ENCODE measurements at regions not wholly inside any gene's neighbourhood (a gene's known extent, or its start where the extent isn't known, plus 50 kb on each side); places are given as distances from the start of the nearest gene placed in this dataset.

- no peak overlapping the region for H3K4me3 ChIP-seq (ENCODE audit: low read length)
- no peaks in the 10 kb centered on the region for H3K36me3 ChIP-seq (ENCODE audit: insufficient read depth, low read depth, low read length)
Measured at GRCh38 chr20:57797401-57797800, 87.6 kb upstream of the PMEPA1 start.

DNA sequence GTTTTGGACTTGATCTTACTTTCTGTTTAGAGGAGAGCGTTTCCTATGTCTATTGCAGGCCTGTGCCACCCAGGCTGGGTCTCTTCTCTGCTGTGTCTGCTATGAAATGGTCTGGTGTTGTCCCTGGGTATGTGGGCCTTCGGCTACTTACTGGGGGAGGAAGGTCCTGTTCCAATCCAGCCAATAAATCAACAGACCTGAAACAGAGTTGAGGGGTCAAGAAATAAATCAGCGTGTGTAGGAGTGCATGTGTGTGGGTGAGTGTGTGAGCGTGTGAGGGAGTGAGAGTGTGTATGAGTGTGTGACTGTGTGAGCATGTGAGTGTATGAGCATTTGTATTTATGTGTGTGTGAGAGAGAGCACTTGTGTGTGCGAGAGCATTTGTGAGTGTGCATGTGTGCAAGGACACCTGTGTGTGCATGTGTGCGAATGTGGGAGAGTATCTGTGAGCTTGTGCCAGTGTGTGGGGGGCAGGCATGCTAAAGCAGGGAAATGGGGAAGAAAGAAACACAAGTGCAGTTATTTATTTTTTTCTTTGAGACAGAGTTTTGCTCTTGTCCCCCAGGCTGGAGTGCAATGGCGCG, 86.3 kb upstream of the PMEPA1 start:
- H3K27me3 ChIP-seq (ENCODE audit: insufficient read depth, low read length) = no peaks in the 10 kb centered on the region
- no peak overlapping the region for H3K4me3 ChIP-seq (ENCODE audit: low read length)
- H3K9ac ChIP-seq (ENCODE audit: low read depth, low read length) = no peak overlapping the region
- H3K36me3 ChIP-seq (ENCODE audit: insufficient read depth, low read depth, low read length) = no peaks in the 10 kb centered on the region
- no peak overlapping the region for H3K27ac ChIP-seq (ENCODE audit: low read length)
- H3K9me3 ChIP-seq (ENCODE audit: insufficient read depth, low read depth, low read length) = no peaks in the 10 kb centered on the region
- H3K4me1 ChIP-seq (ENCODE audit: insufficient read depth, low read length) = no peaks in the 10 kb centered on the region

More at GRCh38 chr20:57797401-57797800, 87.6 kb upstream of the PMEPA1 start:
- Histone ChIP-seq H3K27me3 (ENCODE audit: insufficient read depth, low read length) (no peaks in the 10 kb centered on the region), H3K27ac (ENCODE audit: low read length) (no peak overlapping the region), H3K9ac (ENCODE audit: low read depth, low read length) (no peak overlapping the region), H3K4me1 (ENCODE audit: insufficient read depth, low read length) (no peaks in the 10 kb centered on the region), H3K9me3 (ENCODE audit: insufficient read depth, low read depth, low read length) (no peaks in the 10 kb centered on the region)

- Histone ChIP-seq H3K9ac (ENCODE audit: low read depth, low read length) (no peak overlapping the region), H3K4me3 (ENCODE audit: low read length) (no peak overlapping the region), H3K9me3 (ENCODE audit: insufficient read depth, low read depth, low read length) (no peaks in the 10 kb centered on the region), H3K4me1 (ENCODE audit: insufficient read depth, low read length) (no peaks in the 10 kb centered on the region), H3K36me3 (ENCODE audit: insufficient read depth, low read depth, low read length) (no peaks in the 10 kb centered on the region), H3K27ac (ENCODE audit: low read length) (no peak overlapping the region), H3K27me3 (ENCODE audit: insufficient read depth, low read length) (no peaks in the 10 kb centered on the region)
Measured at GRCh38 chr20:57795342-57795697, 85.5 kb upstream of the PMEPA1 start.

- Histone ChIP-seq H3K9ac (ENCODE audit: low read depth, low read length) (no peak overlapping the region), H3K4me3 (ENCODE audit: low read length) (no peak overlapping the region), H3K27me3 (ENCODE audit: insufficient read depth, low read length) (no peaks in the 10 kb centered on the region), H3K36me3 (ENCODE audit: insufficient read depth, low read depth, low read length) (no peaks in the 10 kb centered on the region), H3K4me1 (ENCODE audit: insufficient read depth, low read length) (no peaks in the 10 kb centered on the region), H3K27ac (ENCODE audit: low read length) (no peak overlapping the region), H3K9me3 (ENCODE audit: insufficient read depth, low read depth, low read length) (no peaks in the 10 kb centered on the region)
Measured at GRCh38 chr20:57794600-57795341, 85.0 kb upstream of the PMEPA1 start.

DNA sequence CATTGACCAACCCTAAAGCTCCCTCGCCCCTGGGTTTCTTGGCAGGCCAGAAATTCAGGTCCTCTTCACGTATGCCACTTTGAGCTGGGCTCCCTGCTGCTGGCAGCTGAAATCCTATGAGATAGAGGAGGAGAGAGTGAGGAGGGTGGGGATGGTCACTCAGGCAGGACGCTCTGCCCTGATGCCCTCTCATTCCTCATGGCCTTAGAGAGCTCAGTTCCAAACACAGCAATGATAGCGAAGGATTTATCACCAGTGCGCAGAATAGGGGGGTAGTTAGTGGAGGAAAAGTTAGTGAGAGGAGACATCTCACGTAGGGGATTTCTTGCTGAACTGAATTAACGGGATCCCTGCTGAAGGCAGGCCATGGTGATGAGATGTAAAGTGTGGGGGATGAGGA, 84.2 kb upstream of the PMEPA1 start:
- H3K36me3 ChIP-seq (ENCODE audit: insufficient read depth, low read depth, low read length) = no peaks in the 10 kb centered on the region
- no peaks in the 10 kb centered on the region for H3K27me3 ChIP-seq (ENCODE audit: insufficient read depth, low read length)
- no peak overlapping the region for H3K27ac ChIP-seq (ENCODE audit: low read length)
- no peak overlapping the region for H3K9ac ChIP-seq (ENCODE audit: low read depth, low read length)
- no peaks in the 10 kb centered on the region for H3K4me1 ChIP-seq (ENCODE audit: insufficient read depth, low read length)
- no peak overlapping the region for H3K4me3 ChIP-seq (ENCODE audit: low read length)
- no peaks in the 10 kb centered on the region for H3K9me3 ChIP-seq (ENCODE audit: insufficient read depth, low read depth, low read length)

DNA sequence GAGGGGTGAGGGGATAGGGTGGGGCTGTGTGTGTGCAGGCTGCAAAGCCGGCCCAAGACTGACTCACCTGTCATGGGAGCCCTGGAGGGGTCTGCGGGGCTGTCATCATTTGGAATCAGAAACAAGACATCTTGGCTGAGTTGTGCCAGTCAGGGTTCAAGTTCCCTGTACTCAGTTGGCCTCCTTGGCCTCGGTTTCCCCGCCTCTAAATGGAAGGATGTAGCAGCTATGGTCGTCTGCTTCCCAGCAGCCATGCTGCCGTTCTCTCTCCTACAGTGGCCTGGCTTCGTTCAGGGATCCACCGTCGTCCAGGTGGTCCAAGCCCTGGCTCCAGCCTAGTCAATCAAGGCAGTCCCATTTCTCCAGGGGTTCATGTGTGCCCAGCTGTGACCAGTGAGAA, 83.6 kb upstream of the PMEPA1 start:
- Histone ChIP-seq H3K27me3 (ENCODE audit: insufficient read depth, low read length) (no peaks in the 10 kb centered on the region), H3K27ac (ENCODE audit: low read length) (no peak overlapping the region), H3K9ac (ENCODE audit: low read depth, low read length) (no peak overlapping the region), H3K36me3 (ENCODE audit: insufficient read depth, low read depth, low read length) (no peaks in the 10 kb centered on the region), H3K9me3 (ENCODE audit: insufficient read depth, low read depth, low read length) (no peaks in the 10 kb centered on the region), H3K4me3 (ENCODE audit: low read length) (no peak overlapping the region), H3K4me1 (ENCODE audit: insufficient read depth, low read length) (no peaks in the 10 kb centered on the region)

- H3K4me1 ChIP-seq (ENCODE audit: insufficient read depth, low read length) = no peaks in the 10 kb centered on the region
- no peak overlapping the region for H3K9ac ChIP-seq (ENCODE audit: low read depth, low read length)
Measured at GRCh38 chr20:57792386-57793080, 82.7 kb upstream of the PMEPA1 start.

GRCh38 chr20:57791966-57792365, 82.2 kb upstream of the PMEPA1 start:
- Histone ChIP-seq H3K9ac (ENCODE audit: low read depth, low read length) (no peak overlapping the region), H3K27ac (ENCODE audit: low read length) (no peak overlapping the region), H3K27me3 (ENCODE audit: insufficient read depth, low read length) (no peaks in the 10 kb centered on the region), H3K9me3 (ENCODE audit: insufficient read depth, low read depth, low read length) (no peaks in the 10 kb centered on the region), H3K4me3 (ENCODE audit: low read length) (no peak overlapping the region), H3K4me1 (ENCODE audit: insufficient read depth, low read length) (no peaks in the 10 kb centered on the region), H3K36me3 (ENCODE audit: insufficient read depth, low read depth, low read length) (no peaks in the 10 kb centered on the region)

More at GRCh38 chr20:57792386-57793080, 82.7 kb upstream of the PMEPA1 start:
- H3K27ac ChIP-seq (ENCODE audit: low read length) = no peak overlapping the region
- no peaks in the 10 kb centered on the region for H3K36me3 ChIP-seq (ENCODE audit: insufficient read depth, low read depth, low read length)
- H3K4me3 ChIP-seq (ENCODE audit: low read length) = no peak overlapping the region
- H3K27me3 ChIP-seq (ENCODE audit: insufficient read depth, low read length) = no peaks in the 10 kb centered on the region
- H3K9me3 ChIP-seq (ENCODE audit: insufficient read depth, low read depth, low read length) = no peaks in the 10 kb centered on the region

DNA sequence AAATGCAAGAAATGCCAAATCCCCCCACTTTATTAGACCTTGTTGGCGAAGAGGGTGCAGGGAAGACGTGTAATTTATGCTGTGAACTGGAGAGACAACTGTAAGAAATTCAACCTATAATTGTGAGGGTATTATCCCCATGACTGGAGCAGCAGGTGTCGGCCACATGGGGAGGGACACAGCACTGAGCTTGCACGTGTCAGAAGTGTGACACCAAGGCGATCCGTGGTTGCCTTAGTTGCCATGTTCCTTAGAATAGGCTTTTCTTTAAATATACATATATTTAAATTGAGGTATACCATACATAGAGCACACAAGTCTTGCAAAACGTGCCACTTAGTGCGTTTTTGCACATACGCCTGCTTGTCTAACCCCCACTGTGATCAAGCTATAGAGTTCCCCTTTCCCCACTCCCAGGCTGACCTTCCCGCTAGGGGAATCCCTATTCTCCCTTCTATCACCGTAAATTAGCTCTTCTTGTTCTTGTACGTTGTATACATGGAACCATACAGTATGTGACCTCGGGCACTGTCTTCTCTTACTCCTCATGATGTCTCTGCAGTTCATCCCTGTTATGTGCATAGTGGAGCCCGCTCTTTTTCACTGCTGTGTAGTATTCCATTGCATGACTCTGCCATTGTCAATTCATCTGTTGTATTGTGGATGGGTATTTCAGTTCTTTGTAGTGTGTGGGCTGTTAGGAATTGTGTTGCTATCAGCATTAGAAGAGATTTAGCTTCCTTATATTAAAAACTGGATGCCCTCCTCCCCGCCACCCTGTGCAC, 81.6 kb upstream of the PMEPA1 start:
- no peaks in the 10 kb centered on the region for H3K9me3 ChIP-seq (ENCODE audit: insufficient read depth, low read depth, low read length)
- no peak overlapping the region for H3K27ac ChIP-seq (ENCODE audit: low read length)
- H3K36me3 ChIP-seq (ENCODE audit: insufficient read depth, low read depth, low read length) = no peaks in the 10 kb centered on the region
- no peak overlapping the region for H3K4me3 ChIP-seq (ENCODE audit: low read length)
- H3K4me1 ChIP-seq (ENCODE audit: insufficient read depth, low read length) = no peaks in the 10 kb centered on the region
- no peak overlapping the region for H3K9ac ChIP-seq (ENCODE audit: low read depth, low read length)
- no peaks in the 10 kb centered on the region for H3K27me3 ChIP-seq (ENCODE audit: insufficient read depth, low read length)

DNA sequence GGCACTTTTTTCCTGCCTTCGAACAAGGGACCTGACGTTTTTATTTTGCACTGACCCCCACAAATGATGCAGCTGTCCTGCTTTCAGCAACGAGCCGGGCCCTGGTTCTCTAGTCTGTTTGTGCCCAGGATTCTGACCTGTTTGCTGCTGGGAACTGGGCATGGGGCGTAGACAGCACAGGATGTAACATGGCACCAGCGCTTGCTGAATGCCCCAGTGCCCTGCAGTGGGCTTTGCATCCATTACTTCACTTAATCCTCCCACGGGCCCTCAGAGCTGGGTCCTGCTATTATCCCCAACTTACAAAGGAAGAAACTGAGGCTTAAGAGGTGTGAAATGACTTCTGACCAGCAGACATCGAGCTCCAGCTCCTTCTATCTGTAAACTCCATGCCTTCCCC, 80.4 kb upstream of the PMEPA1 start:
- no peaks in the 10 kb centered on the region for H3K9me3 ChIP-seq (ENCODE audit: insufficient read depth, low read depth, low read length)
- H3K36me3 ChIP-seq (ENCODE audit: insufficient read depth, low read depth, low read length) = no peaks in the 10 kb centered on the region
- no peak overlapping the region for H3K4me3 ChIP-seq (ENCODE audit: low read length)
- no peaks in the 10 kb centered on the region for H3K27me3 ChIP-seq (ENCODE audit: insufficient read depth, low read length)
- H3K9ac ChIP-seq (ENCODE audit: low read depth, low read length) = no peak overlapping the region
- no peaks in the 10 kb centered on the region for H3K4me1 ChIP-seq (ENCODE audit: insufficient read depth, low read length)
- no peak overlapping the region for H3K27ac ChIP-seq (ENCODE audit: low read length)

- Histone ChIP-seq H3K9ac (ENCODE audit: low read depth, low read length) (no peak overlapping the region), H3K27ac (ENCODE audit: low read length) (no peak overlapping the region), H3K9me3 (ENCODE audit: insufficient read depth, low read depth, low read length) (no peaks in the 10 kb centered on the region), H3K36me3 (ENCODE audit: insufficient read depth, low read depth, low read length) (no peaks in the 10 kb centered on the region), H3K4me1 (ENCODE audit: insufficient read depth, low read length) (no peaks in the 10 kb centered on the region), H3K4me3 (ENCODE audit: low read length) (no peak overlapping the region), H3K27me3 (ENCODE audit: insufficient read depth, low read length) (no peaks in the 10 kb centered on the region)
Measured at GRCh38 chr20:57788936-57789613, 79.3 kb upstream of the PMEPA1 start.

All from iPS-20b (cell line).